ENCODE measurements at regions not wholly inside any gene's neighbourhood (a gene's known extent, or its start where the extent isn't known, plus 50 kb on each side); places are given as distances from the start of the nearest gene placed in this dataset.

- no peak for TF ChIP-seq POLR2AphosphoS5 (IDR thresholded peaks at IDR 0.05; ENCODE audit: low read depth, low read length)
- no peak for TF ChIP-seq POLR2A (IDR thresholded peaks at IDR 0.05; ENCODE audit: low read depth, low read length)
Observed at GRCh38 chr6:128659878-128660622, 139.7 kb upstream of the PTPRK start.
